SK-N-SH treated with all-trans-retinoic acid at 6 μM for 48 hours (cell line): ENCODE measurements at regions not wholly inside any gene's neighbourhood (a gene's known extent, or its start where the extent isn't known, plus 50 kb on each side); places are given as distances from the start of the nearest gene placed in this dataset.

ENCODE experiments used
- ARNTL ChIP-seq: fragments of 450-650 bp; formaldehyde crosslinking; IDR thresholded peaks from 2 replicates; pipeline ENCODE4 v1.5.0; 2020; ENCODE audit warnings: low read depth, mild to moderate bottlenecking, moderate library complexity, borderline replicate concordance
- CSRNP3 ChIP-seq: fragments of 250-450 bp; sonication (Bioruptor Pico); IDR thresholded peaks from 2 replicates; pipeline ENCODE4 v1.5.1; 2021; ENCODE audit warnings: mild to moderate bottlenecking, moderate library complexity
- PATZ1 ChIP-seq: fragments of 250-450 bp; sonication (Bioruptor Pico); IDR thresholded peaks from 2 replicates; pipeline ENCODE4 v1.8.0; 2020; ENCODE audit warnings: mild to moderate bottlenecking, moderate library complexity, borderline replicate concordance
- SNAI2 ChIP-seq: fragments of 250-450 bp; sonication (Bioruptor Pico); IDR thresholded peaks from 2 replicates; pipeline ENCODE4 v1.5.0; 2020; ENCODE audit warnings: mild to moderate bottlenecking, moderate library complexity
- ZC3H10 ChIP-seq: fragments of 250-450 bp; sonication (Bioruptor Pico); IDR thresholded peaks from 2 replicates; pipeline ENCODE4 v1.5.1; 2021; ENCODE audit warnings: mild to moderate bottlenecking, moderate library complexity
- ZFP30 ChIP-seq: fragments of 450-650 bp; formaldehyde crosslinking; IDR thresholded peaks from 2 replicates; pipeline ENCODE4 v1.5.0; 2022; ENCODE audit warnings: mild to moderate bottlenecking, moderate library complexity
- ZNF565 ChIP-seq: fragments of 450-650 bp; formaldehyde crosslinking; conservative IDR thresholded peaks from 2 replicates; pipeline ENCODE4 v1.5.0; 2020; ENCODE audit warnings: low read depth, mild to moderate bottlenecking, moderate library complexity
- ZNF70 ChIP-seq: fragments of 450-650 bp; formaldehyde crosslinking; IDR thresholded peaks from 2 replicates; pipeline ENCODE4 v1.5.0; 2020; ENCODE audit warnings: mild to moderate bottlenecking, moderate library complexity

- no peak for TF ChIP-seq ZFP30 (CRISPR knock-in tag)
- no peak for TF ChIP-seq ZNF565
- no peak for TF ChIP-seq ARNTL
- no peak for TF ChIP-seq PATZ1
- no peak for TF ChIP-seq SNAI2
- no peak for TF ChIP-seq ZC3H10 (CRISPR knock-in tag)
- no peak for TF ChIP-seq ZNF70 (CRISPR knock-in tag)
- no peak for TF ChIP-seq CSRNP3 (CRISPR knock-in tag)
These were observed 401.2 kb upstream of the RORB start for GRCh38 chr9:74095925-74096324.
